HepG2 (cell line): ENCODE measurements at regions not wholly inside any gene's neighbourhood (a gene's known extent, or its start where the extent isn't known, plus 50 kb on each side); places are given as distances from the start of the nearest gene placed in this dataset.

Source experiments
- AFF4 ChIP-seq: sonication (generic); formaldehyde crosslinking; IDR thresholded peaks from 2 replicates; pipeline ENCODE4 v1.4.0; 2020; ENCODE audit warnings: missing genetic modification reagents
- ATF3 ChIP-seq: sonication (generic); formaldehyde crosslinking; IDR thresholded peaks from 2 replicates; pipeline ENCODE4 v1.4.0; 2020; ENCODE audit warnings: missing genetic modification reagents
- CTCF ChIP-seq: sonication (generic); formaldehyde crosslinking; IDR thresholded peaks from 2 replicates; pipeline ENCODE4 v1.5.0; 2020; ENCODE audit warnings: mild to moderate bottlenecking, missing genetic modification reagents, moderate library complexity
- EHMT2 ChIP-seq: fragments of 200-600 bp; sonication (generic); IDR thresholded peaks from 2 replicates; pipeline ENCODE4 v1.7.0; 2017; ENCODE audit warnings: antibody characterized with exemption, low read depth, low read length, borderline replicate concordance
- HNRNPH1 ChIP-seq: fragments of 200-400 bp; formaldehyde crosslinking; optimal IDR thresholded peaks from 2 replicates; pipeline ENCODE3; 2017; ENCODE audit warnings: mild to moderate bottlenecking, low read depth, low read length
- HOXA5 ChIP-seq: sonication (generic); formaldehyde crosslinking; IDR thresholded peaks from 2 replicates; pipeline ENCODE4 v1.4.0; 2020; ENCODE audit warnings: missing genetic modification reagents
- MTF2 ChIP-seq: sonication (generic); formaldehyde crosslinking; IDR thresholded peaks from 2 replicates; pipeline ENCODE4 v1.5.0; 2020; ENCODE audit warnings: missing genetic modification reagents, borderline replicate concordance
- SNRNP70 ChIP-seq: fragments of 200-400 bp; formaldehyde crosslinking; IDR thresholded peaks from 2 replicates; pipeline ENCODE4 v1.6.1; 2017; ENCODE audit warnings: mild to moderate bottlenecking, low read depth, low read length, moderate library complexity
- ZKSCAN5 ChIP-seq: sonication (generic); formaldehyde crosslinking; IDR thresholded peaks from 2 replicates; pipeline ENCODE4 v1.5.1; 2020; ENCODE audit warnings: mild to moderate bottlenecking, missing genetic modification reagents

GRCh38 chr18:57961876-57962505 is 82.0 kb upstream of the NEDD4L start (continued):
- TF ChIP-seq EHMT2 (no peak), MTF2 (no peak), HOXA5 (no peak), AFF4 (CRISPR knock-in tag) (no peak), SNRNP70 (no peak), ATF3 (no peak), HNRNPH1 (no peak), CTCF (CRISPR knock-in tag) (no peak), ZKSCAN5 (CRISPR knock-in tag) (no peak)
